HepG2 (cell line): ENCODE measurements at regions not wholly inside any gene's neighbourhood (a gene's known extent, or its start where the extent isn't known, plus 50 kb on each side); places are given as distances from the start of the nearest gene placed in this dataset.

Experiments used
- ATAC-seq: fragments of 200-7000 bp; cut with Tn5 transposase; 3 replicates; pipeline ENCODE4 v1.9.1; 2020; ENCODE audit warnings: mild to moderate bottlenecking, moderate library complexity
- BruUV-seq: library from RNA; stranded (reverse); fragments of 400-500 nt; replicated peaks from 2 replicates; lab custom pipeline; 2021; lab: Mats Ljungman, UMichigan
- CTCF ChIA-PET: fragments of 300-600 bp; formaldehyde crosslinking; extraction: SDS; loops from one replicate; lab custom pipeline; 2021; ENCODE audit warnings: low total read pairs, inconsistent platforms, low intra/inter-chr PET ratio; lab: Yijun Ruan, JAX
- POLR2A ChIA-PET: fragments of 350-600 bp; sonication (Branson Sonifier 250); formaldehyde crosslinking; loops from one replicate; lab custom pipeline; 2020; ENCODE audit warnings: antibody characterized with exemption, inconsistent platforms; lab: Yijun Ruan, JAX
- DNase-seq: peaks from one replicate; pipeline ENCODE4 v3.0.0-alpha.2; 2015; ENCODE audit warnings: low spot score
- FAIRE-seq: peaks from 3 replicates; lab custom pipeline; 2011; peaks lifted over from hg19 to GRCh38; lab: Jason Lieb, UNC
- H2AFZ ChIP-seq: one replicate; pipeline ENCODE4 v1.6.1; 2011; ENCODE audit warnings: low read length, inconsistent platforms
- H3K27ac ChIP-seq: fragments of 300-600 bp; 3 replicates; pipeline ENCODE4 v1.8.0; 2011; ENCODE audit warnings: mixed run types, mild to moderate bottlenecking, mixed read lengths, low read length, inconsistent platforms; ENCODE audit not compliant: insufficient read depth; ENCODE audit errors: extremely low read length
- H3K27me3 ChIP-seq, 2 experiments: fragments of 200-600 bp in 1 of 2; 2 replicates in 1 of 2; 3 replicates in 1 of 2; pipeline versions ENCODE4 v1.6.0 to v1.8.0; 2011; ENCODE audit warnings: low read length in 2 of 2, mild to moderate bottlenecking in 2 of 2, moderate library complexity in 2 of 2, inconsistent platforms in 1 of 2; ENCODE audit not compliant: insufficient read depth in 2 of 2, control insufficient read depth in 1 of 2
- H3K36me3 ChIP-seq, 2 experiments: fragments of 200-600 bp in 1 of 2; replicated peaks in 1 of 2; 2 replicates in 1 of 2; 3 replicates in 1 of 2; pipeline versions ENCODE4 v1.5.1 to v1.8.0; 2011; ENCODE audit warnings: low read length in 2 of 2, inconsistent platforms in 1 of 2; ENCODE audit not compliant: insufficient read depth in 2 of 2, control insufficient read depth in 1 of 2
- H3K4me1 ChIP-seq: 2 replicates; pipeline ENCODE4 v1.5.1; 2012; ENCODE audit warnings: low read length, inconsistent platforms; ENCODE audit not compliant: insufficient read depth
- H3K4me2 ChIP-seq: 2 replicates; pipeline ENCODE4 v1.6.0; 2011; ENCODE audit warnings: low read depth, low read length, inconsistent platforms
- H3K4me3 ChIP-seq, 3 experiments: fragments of 200-600 bp in 1 of 3; sonication (generic), shearing (Covaris generic) in 1 of 3; replicated peaks in 1 of 3; 2 replicates each; pipeline ENCODE4 v1.5.1; 2011 to 2016; ENCODE audit warnings: low read length in 3 of 3, inconsistent platforms in 2 of 3, low read depth in 2 of 3, mild to moderate bottlenecking in 2 of 3, control low read depth in 1 of 3, mixed read lengths in 1 of 3; ENCODE audit not compliant: insufficient read depth in 1 of 3
- H3K79me2 ChIP-seq: one replicate; pipeline ENCODE4 v1.6.1; 2011; ENCODE audit warnings: low read length, inconsistent platforms; ENCODE audit not compliant: insufficient read depth
- H3K9ac ChIP-seq: 2 replicates; pipeline ENCODE4 v1.6.0; 2011; ENCODE audit warnings: mild to moderate bottlenecking, low read depth, low read length, inconsistent platforms; ENCODE audit not compliant: insufficient read depth
- H3K9me3 ChIP-seq: 2 replicates; pipeline ENCODE4 v1.5.1; 2012; ENCODE audit warnings: mild to moderate bottlenecking, low read length
- H4K20me1 ChIP-seq: 2 replicates; pipeline ENCODE4 v1.6.0; 2011; ENCODE audit warnings: inconsistent platforms, mild to moderate bottlenecking, low read length, moderate library complexity; ENCODE audit not compliant: insufficient read depth
- CEBPB ChIP-seq: IDR thresholded peaks from 2 replicates; pipeline ENCODE4 v1.6.1; 2011; ENCODE audit warnings: low read depth, low read length, improper control_type of control experiment, borderline replicate concordance
- CEBPG ChIP-seq: IDR thresholded peaks from 2 replicates; pipeline ENCODE4 v1.6.1; 2016
- FOXP1 ChIP-seq, 2 experiments: fragments of 450-650 bp in 1 of 2; IDR thresholded peaks; 2 replicates each; pipeline ENCODE4 v1.6.1; 2017 to 2018; ENCODE audit warnings: antibody characterized with exemption in 1 of 2
- HNF4A ChIP-seq: sonication (generic); formaldehyde crosslinking; IDR thresholded peaks from 2 replicates; pipeline ENCODE4 v1.4.0; 2020; ENCODE audit warnings: missing genetic modification reagents
- KLF16 ChIP-seq, 2 experiments: sonication (generic) in 1 of 2; formaldehyde crosslinking in 1 of 2; IDR thresholded peaks; 2 replicates each; pipeline versions ENCODE4 v1.6.1 to v1.8.0; 2016 to 2023; ENCODE audit warnings: missing genetic modification reagents in 2 of 2, missing compliant biosample characterization in 1 of 2
- MED8 ChIP-seq: sonication (generic); formaldehyde crosslinking; IDR thresholded peaks from 2 replicates; pipeline ENCODE4 v1.8.1; 2023; ENCODE audit warnings: mild to moderate bottlenecking, missing genetic modification reagents; ENCODE audit not compliant: insufficient replicate concordance
- RFX3 ChIP-seq: IDR thresholded peaks from 2 replicates; pipeline ENCODE4 v1.6.1; 2016; ENCODE audit warnings: missing biosample characterization, missing genetic modification reagents
- SOX6 ChIP-seq, 2 experiments: fragments of 450-650 bp in 1 of 2; sonication (generic) in 1 of 2; formaldehyde crosslinking in 1 of 2; IDR thresholded peaks; 2 replicates each; pipeline versions ENCODE4 v1.4.0 to v1.6.1; 2017 to 2020; ENCODE audit warnings: antibody characterized with exemption in 1 of 2, mild to moderate bottlenecking in 1 of 2, missing genetic modification reagents in 1 of 2
- SP5 ChIP-seq: IDR thresholded peaks from 2 replicates; pipeline ENCODE4 v1.6.1; 2016; ENCODE audit warnings: low read depth, borderline replicate concordance
- TP53 ChIP-seq: sonication (generic); formaldehyde crosslinking; conservative IDR thresholded peaks from 2 replicates; pipeline ENCODE4 v1.4.0; 2020; ENCODE audit warnings: missing genetic modification reagents
- ZBTB4 ChIP-seq: sonication (generic); formaldehyde crosslinking; IDR thresholded peaks from 2 replicates; pipeline ENCODE4 v1.4.0; 2020; ENCODE audit warnings: missing genetic modification reagents, mild to moderate bottlenecking, borderline replicate concordance
- ZFP41 ChIP-seq: sonication (generic); formaldehyde crosslinking; IDR thresholded peaks from 2 replicates; pipeline ENCODE4 v1.4.0; 2020; ENCODE audit warnings: mild to moderate bottlenecking, missing genetic modification reagents, borderline replicate concordance
- ZFYVE20 ChIP-seq: sonication (generic); formaldehyde crosslinking; IDR thresholded peaks from 2 replicates; pipeline ENCODE4 v1.8.0; 2023; ENCODE audit warnings: low read depth, mild to moderate bottlenecking, moderate library complexity, missing genetic modification reagents, borderline replicate concordance
- ZKSCAN5 ChIP-seq: sonication (generic); formaldehyde crosslinking; IDR thresholded peaks from 2 replicates; pipeline ENCODE4 v1.5.1; 2020; ENCODE audit warnings: mild to moderate bottlenecking, missing genetic modification reagents
- ZNF354B ChIP-seq: sonication (generic); formaldehyde crosslinking; IDR thresholded peaks from 2 replicates; pipeline ENCODE4 v1.8.0; 2022; ENCODE audit warnings: mild to moderate bottlenecking, missing genetic modification reagents
- ZNF598 ChIP-seq: sonication (generic); formaldehyde crosslinking; IDR thresholded peaks from 2 replicates; pipeline ENCODE4 v1.5.1; 2020; ENCODE audit warnings: mild to moderate bottlenecking, missing genetic modification reagents, borderline replicate concordance
- ZNF773 ChIP-seq: sonication (generic); formaldehyde crosslinking; IDR thresholded peaks from 2 replicates; pipeline ENCODE4 v1.4.0; 2020; ENCODE audit warnings: missing genetic modification reagents, borderline replicate concordance
- ZNF879 ChIP-seq: sonication (generic); formaldehyde crosslinking; IDR thresholded peaks from 2 replicates; pipeline ENCODE4 v1.8.1; 2023; ENCODE audit warnings: missing genetic modification reagents
- WGBS: methylation state at CpG from one replicate; pipeline ENCODE4 v1.1.6; 2017; ENCODE audit warnings: low lambda C conversion rate; 5-methylcytosine and 5-hydroxymethylcytosine counted together
- in situ Hi-C: cut with HindIII; loops from 2 replicates; pipeline ENCODE4 v1.10.0; 2017; ENCODE audit warnings: low pct_unique_long_range_greater_than_20kb; ENCODE audit not compliant: extremely low pct_ligation_motif_present
- intact Hi-C: fragments of 100-400 bp; cut with micrococcal nuclease; formaldehyde crosslinking; loops from one replicate; pipeline ENCODE4 v1.10.0; 2022; ENCODE audit not compliant: unreplicated experiment
- TF ChIP-seq, protein P1 (sequence below): sonication (generic); formaldehyde crosslinking; IDR thresholded peaks from 2 replicates; pipeline ENCODE4 v1.4.0; 2020; ENCODE audit warnings: mild to moderate bottlenecking, low read depth, missing genetic modification reagents
- TF ChIP-seq, protein P2 (sequence below): sonication (generic); formaldehyde crosslinking; IDR thresholded peaks from 2 replicates; pipeline ENCODE4 v1.4.0; 2020; ENCODE audit warnings: missing genetic modification reagents

DNA sequence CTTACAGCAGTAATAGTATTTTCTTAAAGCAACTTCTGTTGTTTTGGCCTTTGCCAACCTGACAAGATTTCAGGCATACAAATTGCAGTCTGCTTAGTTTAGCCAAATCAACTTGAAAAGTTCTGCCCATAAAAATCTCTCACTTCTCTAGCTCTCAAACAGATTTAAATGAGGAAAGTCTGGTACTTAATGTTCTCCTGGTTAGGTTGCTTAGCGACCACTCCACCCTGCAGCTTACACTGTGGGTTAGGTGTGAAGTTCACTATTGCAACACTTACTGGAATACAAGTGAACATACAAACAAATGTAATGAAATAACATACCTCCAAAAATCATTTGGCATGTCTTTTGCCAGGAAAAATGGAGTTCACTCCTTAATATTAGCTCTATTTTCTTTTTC, 178.7 kb upstream of the PCDH9 start:
- no TSS peak for BruUV-seq
- Histone ChIP-seq H3K9me3 (no peaks in the 10 kb centered on the region), H3K4me3 (no peak overlapping the region), H3K36me3 (no peaks in the 10 kb centered on the region), H3K27me3 (no peaks in the 10 kb centered on the region), H3K4me1 (0 out of 2 replicates have a peak, but pooled peaks cover 6% of the 10 kb centered on the region), H3K27ac (no peak overlapping the region), H3K79me2 (no peaks in the 10 kb centered on the region), H4K20me1 (no peaks in the 10 kb centered on the region), H3K4me2 (no peak overlapping the region), H3K9ac (no peak overlapping the region), H2AFZ (no peak overlapping the region)
- POLR2A ChIA-PET: no interaction called here
- intact Hi-C loops: no loop called here
- DNase-seq (peak; percentile 15), FAIRE-seq (no peak), ATAC-seq (peak; percentile 80)
- in situ Hi-C loops: no loop called here
- 0% methylated on average over 1 of the region's 1 CpG for WGBS
- CTCF ChIA-PET: no interaction called here
- TF ChIP-seq SOX6 (IDR thresholded peaks at IDR 0.05) (no peak), SOX6 (CRISPR knock-in tag; IDR thresholded peaks at IDR 0.05) (no peak), SP5 (CRISPR knock-in tag) (no peak), ZNF879 (CRISPR knock-in tag) (no peak), ZNF773 (CRISPR knock-in tag) (no peak), ZFP41 (CRISPR knock-in tag) (no peak), FOXP1 (IDR thresholded peaks at IDR 0.05) (no peak), FOXP1 (CRISPR knock-in tag; IDR thresholded peaks at IDR 0.05) (no peak), CEBPB (peak; percentile 90), TP53 (CRISPR knock-in tag) (no peak), RFX3 (CRISPR knock-in tag) (peak; percentile 49), CEBPG (CRISPR knock-in tag) (peak; percentile 44; the same call in 1 of the 2 replicates), ZKSCAN5 (CRISPR knock-in tag) (no peak), ZNF598 (no peak), KLF16 (CRISPR knock-in tag; IDR thresholded peaks at IDR 0.05) (no peak), ZFYVE20 (no peak), ZBTB4 (CRISPR knock-in tag) (no peak), HNF4A (CRISPR knock-in tag) (peak; percentile 17; the same call in 1 of the 2 replicates), ZNF354B (CRISPR knock-in tag) (no peak), MED8 (CRISPR knock-in tag) (no peak)
- TF ChIP-seq, protein P1, sequence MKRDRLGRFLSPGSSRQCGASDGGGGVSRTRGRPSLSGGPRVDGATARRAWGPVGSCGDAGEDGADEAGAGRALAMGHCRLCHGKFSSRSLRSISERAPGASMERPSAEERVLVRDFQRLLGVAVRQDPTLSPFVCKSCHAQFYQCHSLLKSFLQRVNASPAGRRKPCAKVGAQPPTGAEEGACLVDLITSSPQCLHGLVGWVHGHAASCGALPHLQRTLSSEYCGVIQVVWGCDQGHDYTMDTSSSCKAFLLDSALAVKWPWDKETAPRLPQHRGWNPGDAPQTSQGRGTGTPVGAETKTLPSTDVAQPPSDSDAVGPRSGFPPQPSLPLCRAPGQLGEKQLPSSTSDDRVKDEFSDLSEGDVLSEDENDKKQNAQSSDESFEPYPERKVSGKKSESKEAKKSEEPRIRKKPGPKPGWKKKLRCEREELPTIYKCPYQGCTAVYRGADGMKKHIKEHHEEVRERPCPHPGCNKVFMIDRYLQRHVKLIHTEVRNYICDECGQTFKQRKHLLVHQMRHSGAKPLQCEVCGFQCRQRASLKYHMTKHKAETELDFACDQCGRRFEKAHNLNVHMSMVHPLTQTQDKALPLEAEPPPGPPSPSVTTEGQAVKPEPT: no peak
- TF ChIP-seq, protein P2, sequence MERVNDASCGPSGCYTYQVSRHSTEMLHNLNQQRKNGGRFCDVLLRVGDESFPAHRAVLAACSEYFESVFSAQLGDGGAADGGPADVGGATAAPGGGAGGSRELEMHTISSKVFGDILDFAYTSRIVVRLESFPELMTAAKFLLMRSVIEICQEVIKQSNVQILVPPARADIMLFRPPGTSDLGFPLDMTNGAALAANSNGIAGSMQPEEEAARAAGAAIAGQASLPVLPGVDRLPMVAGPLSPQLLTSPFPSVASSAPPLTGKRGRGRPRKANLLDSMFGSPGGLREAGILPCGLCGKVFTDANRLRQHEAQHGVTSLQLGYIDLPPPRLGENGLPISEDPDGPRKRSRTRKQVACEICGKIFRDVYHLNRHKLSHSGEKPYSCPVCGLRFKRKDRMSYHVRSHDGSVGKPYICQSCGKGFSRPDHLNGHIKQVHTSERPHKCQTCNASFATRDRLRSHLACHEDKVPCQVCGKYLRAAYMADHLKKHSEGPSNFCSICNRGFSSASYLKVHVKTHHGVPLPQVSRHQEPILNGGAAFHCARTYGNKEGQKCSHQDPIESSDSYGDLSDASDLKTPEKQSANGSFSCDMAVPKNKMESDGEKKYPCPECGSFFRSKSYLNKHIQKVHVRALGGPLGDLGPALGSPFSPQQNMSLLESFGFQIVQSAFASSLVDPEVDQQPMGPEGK: no peak
